HEK293T (cell line): ENCODE measurements at regions not wholly inside any gene's neighbourhood (a gene's known extent, or its start where the extent isn't known, plus 50 kb on each side); places are given as distances from the start of the nearest gene placed in this dataset.

Experiments
- ARNT ChIP-seq: fragments of 450-650 bp; IDR thresholded peaks from 2 replicates; pipeline ENCODE4 v1.6.1; 2017; ENCODE audit warnings: mild to moderate bottlenecking
- ELF4 ChIP-seq: fragments of 450-650 bp; IDR thresholded peaks from 2 replicates; pipeline ENCODE4 v1.6.1; 2017; ENCODE audit warnings: antibody characterized with exemption
- FOXA1 ChIP-seq: fragments of 450-650 bp; IDR thresholded peaks from 2 replicates; pipeline ENCODE4 v1.6.1; 2016; ENCODE audit warnings: mild to moderate bottlenecking
- FOXM1 ChIP-seq: fragments of 450-650 bp; IDR thresholded peaks from 2 replicates; pipeline ENCODE4 v1.6.1; 2017; ENCODE audit warnings: mild to moderate bottlenecking, borderline replicate concordance
- NFRKB ChIP-seq: fragments of 450-650 bp; IDR thresholded peaks from 2 replicates; pipeline ENCODE4 v1.6.1; 2016; ENCODE audit warnings: mild to moderate bottlenecking, moderate library complexity
- PKNOX1 ChIP-seq: fragments of 450-650 bp; IDR thresholded peaks from 2 replicates; pipeline ENCODE4 v1.6.1; 2016
- SUZ12 ChIP-seq: fragments of 450-650 bp; IDR thresholded peaks from 2 replicates; pipeline ENCODE4 v1.6.1; 2016; ENCODE audit warnings: mild to moderate bottlenecking
- ZNF384 ChIP-seq: fragments of 450-650 bp; IDR thresholded peaks from 2 replicates; pipeline ENCODE4 v1.6.1; 2016

- no peak for TF ChIP-seq FOXM1
- no peak for TF ChIP-seq ELF4
- TF ChIP-seq FOXA1, result no peak
- no peak for TF ChIP-seq ZNF384
- TF ChIP-seq ARNT, result no peak
- no peak for TF ChIP-seq PKNOX1
- TF ChIP-seq NFRKB, result no peak
- no peak for TF ChIP-seq SUZ12
These were observed 58.0 kb upstream of the ARRDC3 start for GRCh38 chr5:91441082-91441481.
